Upper lobe of right lung (tissue), 1 donor: ENCODE measurements at regions not wholly inside any gene's neighbourhood (a gene's known extent, or its start where the extent isn't known, plus 50 kb on each side); places are given as distances from the start of the nearest gene placed in this dataset.

Source experiments
- ATAC-seq: fragments of 200-7000 bp; cut with Tn5 transposase; one replicate; pipeline ENCODE4 v1.9.1; 2020; ENCODE audit warnings: mild to moderate bottlenecking, moderate library complexity
- DNase-seq: peaks from one replicate; pipeline ENCODE4 v3.0.0-alpha.2; 2020
- H3K27ac ChIP-seq: fragments of 200-600 bp; one replicate; pipeline ENCODE4 v1.8.0; 2022
- H3K27me3 ChIP-seq: fragments of 200-600 bp; one replicate; pipeline ENCODE4 v1.8.0; 2022; ENCODE audit warnings: mild to moderate bottlenecking
- H3K36me3 ChIP-seq: fragments of 200-600 bp; one replicate; pipeline ENCODE4 v1.8.0; 2022
- H3K4me1 ChIP-seq: fragments of 200-600 bp; one replicate; pipeline ENCODE4 v1.8.0; 2022
- H3K4me3 ChIP-seq: fragments of 200-600 bp; one replicate; pipeline ENCODE4 v1.8.0; 2022; ENCODE audit warnings: mild to moderate bottlenecking
- H3K9me3 ChIP-seq: fragments of 200-600 bp; one replicate; pipeline ENCODE4 v1.8.0; 2022
- intact Hi-C: fragments of 100-400 bp; cut with DNase I; formaldehyde crosslinking; loops from one replicate; pipeline ENCODE4 v1.11.0; 2022
- TF ChIP-seq, protein P1 (sequence below): fragments of 200-600 bp; IDR thresholded peaks from one replicate; pipeline ENCODE4 v1.8.0; 2022; ENCODE audit warnings: antibody characterized with exemption
- donor health status: DM: no; HTN: yes; CAD: no; lungs with severe emphysema.

DNA sequence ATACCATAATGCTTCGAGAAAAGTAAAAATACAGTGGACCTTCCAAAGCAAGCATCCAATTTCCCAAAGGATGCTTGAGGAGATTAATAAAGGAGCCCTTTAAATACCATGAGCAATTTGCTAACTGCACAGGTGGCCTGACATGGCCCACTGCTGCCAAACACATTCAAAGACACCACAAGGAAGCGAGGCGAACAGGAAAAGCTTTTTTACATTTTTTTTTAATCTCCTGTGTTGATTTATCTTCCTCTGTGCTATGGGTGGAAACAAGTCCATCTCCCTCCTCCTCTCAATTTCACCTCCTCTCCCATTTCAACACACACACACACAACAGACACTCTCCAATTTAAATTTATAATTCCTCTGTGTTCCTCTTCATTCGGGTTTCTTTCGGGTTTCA is 243.4 kb downstream of the IGSF11 start:
- no peaks in the 10 kb centered on the region for H3K4me1 ChIP-seq
- H3K36me3 ChIP-seq: no peaks in the 10 kb centered on the region
- intact Hi-C loops: no loop called here
- no peak overlapping the region for H3K27ac ChIP-seq
- H3K27me3 ChIP-seq: no peaks in the 10 kb centered on the region
- DNase-seq (no peak), ATAC-seq (no peak)
- H3K4me3 ChIP-seq: no peak overlapping the region
- TF ChIP-seq, protein P1, sequence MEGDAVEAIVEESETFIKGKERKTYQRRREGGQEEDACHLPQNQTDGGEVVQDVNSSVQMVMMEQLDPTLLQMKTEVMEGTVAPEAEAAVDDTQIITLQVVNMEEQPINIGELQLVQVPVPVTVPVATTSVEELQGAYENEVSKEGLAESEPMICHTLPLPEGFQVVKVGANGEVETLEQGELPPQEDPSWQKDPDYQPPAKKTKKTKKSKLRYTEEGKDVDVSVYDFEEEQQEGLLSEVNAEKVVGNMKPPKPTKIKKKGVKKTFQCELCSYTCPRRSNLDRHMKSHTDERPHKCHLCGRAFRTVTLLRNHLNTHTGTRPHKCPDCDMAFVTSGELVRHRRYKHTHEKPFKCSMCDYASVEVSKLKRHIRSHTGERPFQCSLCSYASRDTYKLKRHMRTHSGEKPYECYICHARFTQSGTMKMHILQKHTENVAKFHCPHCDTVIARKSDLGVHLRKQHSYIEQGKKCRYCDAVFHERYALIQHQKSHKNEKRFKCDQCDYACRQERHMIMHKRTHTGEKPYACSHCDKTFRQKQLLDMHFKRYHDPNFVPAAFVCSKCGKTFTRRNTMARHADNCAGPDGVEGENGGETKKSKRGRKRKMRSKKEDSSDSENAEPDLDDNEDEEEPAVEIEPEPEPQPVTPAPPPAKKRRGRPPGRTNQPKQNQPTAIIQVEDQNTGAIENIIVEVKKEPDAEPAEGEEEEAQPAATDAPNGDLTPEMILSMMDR: no peak
- no peaks in the 10 kb centered on the region for H3K9me3 ChIP-seq

DNA sequence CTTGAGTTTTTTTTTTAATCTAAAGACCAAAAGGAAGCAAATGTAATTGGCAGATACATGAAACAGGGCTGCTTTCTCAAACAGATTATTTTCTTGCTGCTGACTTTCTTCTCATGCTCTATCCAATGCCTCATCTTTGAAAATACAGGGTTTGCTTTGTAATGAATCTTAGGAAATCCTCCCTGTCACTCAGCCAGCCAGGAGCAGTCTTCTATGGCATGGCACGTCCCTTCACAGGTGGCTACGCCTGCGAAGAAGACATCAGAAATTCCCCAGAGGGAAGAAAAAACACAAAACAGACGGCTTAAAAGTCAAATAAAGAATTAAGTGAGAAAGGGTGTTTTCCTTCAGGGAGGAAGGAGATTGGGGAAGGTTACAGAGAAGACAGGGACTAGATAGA is 242.5 kb downstream of the IGSF11 start:
- Histone ChIP-seq H3K9me3 (no peaks in the 10 kb centered on the region), H3K27ac (no peak overlapping the region), H3K36me3 (no peaks in the 10 kb centered on the region), H3K4me1 (no peaks in the 10 kb centered on the region), H3K27me3 (no peaks in the 10 kb centered on the region), H3K4me3 (no peak overlapping the region)
- TF ChIP-seq, protein P1: no peak
- DNase-seq (no peak), ATAC-seq (no peak)
- intact Hi-C loops: no loop called here

GRCh38 chr3:118793176-118793575 is 241.5 kb downstream of the IGSF11 start:
- TF ChIP-seq, protein P1: no peak
- H3K36me3 ChIP-seq: no peaks in the 10 kb centered on the region
- ATAC-seq (no peak), DNase-seq (no peak)
- no peaks in the 10 kb centered on the region for H3K27me3 ChIP-seq
- intact Hi-C loops: no loop called here
- no peak overlapping the region for H3K4me3 ChIP-seq
- H3K27ac ChIP-seq: no peak overlapping the region
- H3K4me1 ChIP-seq: no peaks in the 10 kb centered on the region
- H3K9me3 ChIP-seq: no peaks in the 10 kb centered on the region

GRCh38 chr3:118799303-118799702 is 235.3 kb downstream of the IGSF11 start:
- Histone ChIP-seq H3K36me3 (no peaks in the 10 kb centered on the region), H3K4me3 (no peak overlapping the region), H3K27me3 (no peaks in the 10 kb centered on the region), H3K27ac (no peak overlapping the region), H3K4me1 (no peaks in the 10 kb centered on the region), H3K9me3 (no peaks in the 10 kb centered on the region)
- ATAC-seq (no peak), DNase-seq (no peak)
- intact Hi-C loops: no loop called here
- TF ChIP-seq, protein P1: no peak

- no peaks in the 10 kb centered on the region for H3K4me1 ChIP-seq
- TF ChIP-seq, protein P1: no peak
- H3K4me3 ChIP-seq: no peak overlapping the region
- no peak overlapping the region for H3K27ac ChIP-seq
- ATAC-seq (no peak), DNase-seq (no peak)
- no peaks in the 10 kb centered on the region for H3K9me3 ChIP-seq
- no peaks in the 10 kb centered on the region for H3K27me3 ChIP-seq
- intact Hi-C loops: no loop called here
- H3K36me3 ChIP-seq: no peaks in the 10 kb centered on the region
Measured at GRCh38 chr3:118801899-118802298, 232.7 kb downstream of the IGSF11 start.

DNA sequence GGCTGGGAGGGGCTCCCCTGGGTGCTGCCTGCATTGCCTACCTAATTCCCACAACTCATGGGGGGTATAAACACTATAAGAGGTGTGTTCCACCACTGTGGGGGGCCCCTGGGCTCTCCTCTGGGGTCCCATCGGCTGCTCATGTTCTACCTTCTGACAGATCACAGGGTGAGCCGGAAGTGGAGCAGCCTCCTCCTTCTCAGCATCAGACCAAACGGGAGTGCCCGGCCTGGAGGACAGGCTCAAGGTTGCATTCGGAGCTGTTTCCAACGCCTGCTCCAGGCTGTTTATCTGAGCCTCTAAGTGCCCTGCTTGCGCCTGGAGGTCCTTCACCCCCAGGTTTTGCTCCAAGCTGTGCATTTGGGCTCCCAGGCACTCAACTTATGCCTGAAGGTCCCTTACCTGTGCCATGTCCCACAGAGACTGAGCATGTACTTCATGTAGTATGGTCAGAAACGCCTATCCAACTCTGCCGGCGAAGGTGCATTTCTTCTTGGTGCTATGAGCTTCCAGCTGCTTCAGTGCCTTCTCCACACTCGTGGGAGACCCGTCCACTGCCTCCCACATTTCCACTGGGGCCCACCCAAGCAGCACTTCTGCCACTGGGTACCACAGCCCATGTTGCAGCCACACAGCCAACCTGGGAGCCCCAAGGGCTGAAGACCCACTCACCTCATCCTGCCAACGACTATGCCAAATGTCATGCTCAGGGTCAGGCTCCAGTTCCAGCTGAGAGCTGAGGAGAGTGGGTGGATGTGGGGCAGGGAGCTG is 232.1 kb downstream of the IGSF11 start:
- TF ChIP-seq, protein P1: no peak
- no peak for ATAC-seq
- DNase-seq: no peak
- H3K27me3 ChIP-seq: no peaks in the 10 kb centered on the region
- H3K4me3 ChIP-seq: no peak overlapping the region
- no peaks in the 10 kb centered on the region for H3K36me3 ChIP-seq
- H3K27ac ChIP-seq: no peak overlapping the region
- no peaks in the 10 kb centered on the region for H3K4me1 ChIP-seq
- H3K9me3 ChIP-seq: no peaks in the 10 kb centered on the region
- intact Hi-C loops: no loop called here
